Colon (tissue), 2 donors: ENCODE measurements at regions not wholly inside any gene's neighbourhood (a gene's known extent, or its start where the extent isn't known, plus 50 kb on each side); places are given as distances from the start of the nearest gene placed in this dataset.

ENCODE experiments used
- FAIRE-seq: peaks from 2 replicates; lab custom pipeline; 2012; peaks lifted over from hg19 to GRCh38; lab: Jason Lieb, UNC
- donor health status: control.
- donor health status: control.

GRCh38 chr3:124281453-124282316 is 289.8 kb upstream of the ROPN1 start:
- FAIRE-seq = no peak

- no peak for FAIRE-seq
These were observed 291.1 kb upstream of the ROPN1 start for GRCh38 chr3:124282751-124283651.

GRCh38 chr3:124283652-124284023 is 291.7 kb upstream of the ROPN1 start:
- no peak for FAIRE-seq

- no peak for FAIRE-seq
These were observed 297.1 kb upstream of the ROPN1 start for GRCh38 chr3:124288996-124289395.

- no peak for FAIRE-seq
These were observed 299.1 kb upstream of the ROPN1 start for GRCh38 chr3:124291008-124291407.

GRCh38 chr3:124292329-124292728 is 300.4 kb upstream of the ROPN1 start:
- no peak for FAIRE-seq

- no peak for FAIRE-seq
These were observed 301.7 kb upstream of the ROPN1 start for GRCh38 chr3:124293584-124293983.

- no peak for FAIRE-seq
These were observed 303.4 kb upstream of the ROPN1 start for GRCh38 chr3:124295362-124295761.

GRCh38 chr3:124296406-124296805 is 304.5 kb upstream of the ROPN1 start:
- no peak for FAIRE-seq

GRCh38 chr3:124297062-124297980 is 305.4 kb upstream of the ROPN1 start:
- no peak for FAIRE-seq

GRCh38 chr3:124298301-124298700 is 306.4 kb upstream of the ROPN1 start:
- no peak for FAIRE-seq

GRCh38 chr3:124298951-124299350 is 307.0 kb upstream of the ROPN1 start:
- no peak for FAIRE-seq

- FAIRE-seq = no peak
These were observed 307.9 kb upstream of the ROPN1 start for GRCh38 chr3:124299831-124300230.

- no peak for FAIRE-seq
These were observed 308.5 kb upstream of the ROPN1 start for GRCh38 chr3:124300416-124300815.

- no peak for FAIRE-seq
These were observed 311.5 kb upstream of the ROPN1 start for GRCh38 chr3:124303305-124303910.

- FAIRE-seq = no peak
These were observed 314.7 kb upstream of the ROPN1 start for GRCh38 chr3:124306665-124307064.

GRCh38 chr3:124313621-124314020 is 321.7 kb upstream of the ROPN1 start:
- FAIRE-seq = no peak

- no peak for FAIRE-seq
These were observed 323.5 kb upstream of the ROPN1 start for GRCh38 chr3:124315215-124316033.

GRCh38 chr3:124316034-124316287 is 324.0 kb upstream of the ROPN1 start:
- FAIRE-seq = no peak

GRCh38 chr3:124318014-124318413 is 326.1 kb upstream of the ROPN1 start:
- FAIRE-seq = no peak

GRCh38 chr3:124318656-124319055 is 326.7 kb upstream of the ROPN1 start:
- FAIRE-seq = no peak
